SIG-M5 treated with dmso at 0.1 percent for 504 hours (cell line): ENCODE measurements at regions not wholly inside any gene's neighbourhood (a gene's known extent, or its start where the extent isn't known, plus 50 kb on each side); places are given as distances from the start of the nearest gene placed in this dataset.
A peak's percentile ranks its signal among the peaks of the same experiment; 100 is the strongest.
"Not testable (repeated sequence)": the region's sequence is repeated elsewhere in the genome, so short reads cannot be mapped to it uniquely, and the experiment has no call there.

Source experiments
- DNase-seq: peaks from one replicate; lab custom pipeline; 2025; ENCODE audit not compliant: unreplicated experiment; lab: John Stamatoyannopoulos, UW

GRCh38 chr14:76698631-76699030 is 62.6 kb upstream of the VASH1 start:
- peak; percentile 9 for DNase-seq

GRCh38 chr14:76699209-76699938 is 61.9 kb upstream of the VASH1 start:
- DNase-seq, result no peak

- DNase-seq, result no peak
These were observed 61.2 kb upstream of the VASH1 start for GRCh38 chr14:76699939-76700590.

DNA sequence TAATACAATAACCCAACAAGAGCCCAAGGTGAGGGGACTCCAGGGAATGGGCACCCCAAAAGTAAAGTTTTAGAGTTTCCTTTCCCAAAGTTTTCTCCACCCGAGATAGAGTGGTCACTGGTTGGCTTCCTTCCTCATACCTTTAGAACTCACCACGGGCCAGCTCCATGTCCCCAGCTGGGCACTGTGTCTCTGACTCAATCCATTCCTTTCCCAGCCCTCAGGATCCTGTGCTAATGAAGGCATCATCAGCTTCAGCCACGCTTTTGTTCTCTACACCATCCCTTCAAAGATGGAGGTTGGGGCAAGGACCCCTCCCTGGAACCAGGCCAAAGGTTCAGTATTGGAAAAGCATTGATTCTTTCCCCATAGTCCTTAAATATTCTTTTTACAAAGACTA is 59.8 kb upstream of the VASH1 start:
- no peak for DNase-seq

GRCh38 chr14:76701981-76702380 is 59.3 kb upstream of the VASH1 start:
- no peak for DNase-seq

DNA sequence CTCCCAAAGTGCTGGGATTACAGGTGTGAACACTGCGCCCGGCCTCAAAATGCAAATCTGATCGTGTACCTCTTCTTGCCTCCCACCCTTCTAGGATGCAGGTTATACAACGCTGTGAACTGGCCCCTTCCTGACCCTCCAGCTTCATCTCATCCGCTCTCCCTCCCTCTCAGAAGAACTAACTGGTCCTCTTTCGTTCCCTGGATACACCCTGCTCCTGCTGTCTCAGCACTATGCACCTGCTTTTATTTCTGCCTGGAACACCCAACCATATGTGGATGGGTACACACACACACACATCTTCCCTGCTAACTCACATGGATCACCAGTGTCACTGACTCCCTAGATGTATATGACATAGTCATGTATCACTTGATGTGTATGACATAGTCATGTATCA is 56.1 kb upstream of the VASH1 start:
- DNase-seq, result no peak

GRCh38 chr14:76706207-76706606 is 55.1 kb upstream of the VASH1 start:
- DNase-seq, result not testable (repeated sequence)

- DNase-seq, result no peak
These were observed 54.5 kb upstream of the VASH1 start for GRCh38 chr14:76706811-76707210.

- no peak for DNase-seq
These were observed 53.2 kb upstream of the VASH1 start for GRCh38 chr14:76708028-76708427.

GRCh38 chr14:76708771-76709170 is 52.5 kb upstream of the VASH1 start:
- DNase-seq, result no peak

DNA sequence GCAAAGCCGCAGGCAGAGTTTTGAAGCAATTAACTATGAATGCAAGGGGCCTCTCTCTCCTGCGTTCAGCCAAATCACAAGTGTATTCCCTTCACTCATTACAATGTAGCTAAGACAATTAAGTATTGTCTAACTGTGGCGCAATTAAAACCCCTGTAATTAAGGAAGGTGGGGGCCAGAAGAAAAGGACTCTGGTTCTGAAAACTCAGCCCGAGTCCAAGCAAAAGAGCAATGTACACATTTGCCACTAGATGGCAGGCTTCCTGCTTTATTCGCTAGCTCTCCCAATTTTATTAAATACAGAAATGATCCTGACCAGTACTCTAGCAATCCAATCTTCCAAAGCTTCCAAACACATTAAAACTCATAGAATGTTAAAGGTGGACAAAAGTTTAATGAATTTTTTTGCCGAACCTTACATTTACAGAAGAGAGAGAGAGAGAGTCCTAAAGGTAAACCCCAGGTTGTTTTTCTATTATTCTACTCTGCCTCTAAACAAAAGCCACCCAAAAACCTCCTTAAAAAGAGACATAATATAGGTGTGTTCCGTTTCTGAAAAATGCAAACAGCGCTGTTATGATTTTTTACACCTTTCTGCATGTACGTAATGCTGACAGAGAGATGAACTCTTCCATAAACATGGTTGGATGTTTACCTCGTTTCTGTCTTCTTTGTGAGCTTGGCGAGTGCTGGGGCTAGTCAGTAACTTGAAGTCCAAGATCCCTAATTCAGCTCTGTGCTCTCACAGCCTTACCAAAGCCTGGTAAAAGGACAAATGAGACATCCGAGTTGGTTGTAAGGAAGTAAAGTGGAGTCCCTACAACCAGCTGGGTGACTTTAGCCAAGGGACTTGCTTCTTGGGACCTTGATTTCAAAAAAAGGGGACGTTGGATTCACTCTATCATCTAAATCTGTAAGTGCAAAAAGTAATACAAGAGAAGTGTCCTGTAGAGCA is 50.9 kb upstream of the VASH1 start:
- peak; percentile 50 for DNase-seq
